Transverse colon (tissue), 3 donors: ENCODE measurements at regions not wholly inside any gene's neighbourhood (a gene's known extent, or its start where the extent isn't known, plus 50 kb on each side); places are given as distances from the start of the nearest gene placed in this dataset.

Experiments used
- POLR2A ChIP-seq: fragments of 450-650 bp; IDR thresholded peaks from one replicate; pipeline ENCODE4 v1.6.1; 2016; ENCODE audit warnings: antibody characterized with exemption, mild to moderate bottlenecking, moderate library complexity
- POLR2AphosphoS5 ChIP-seq, 3 donors: sonication (generic); formaldehyde crosslinking; IDR thresholded peaks; one replicate each; pipeline ENCODE4 v1.6.1; 2016; ENCODE audit warnings: antibody characterized with exemption in 3 of 3

- TF ChIP-seq POLR2A (no peak), POLR2AphosphoS5 (IDR thresholded peaks at IDR 0.05) (no peak)
Measured at GRCh38 chr2:83862600-83862999, 596.5 kb downstream of the SUCLG1 start.
